Hepatocyte (in vitro differentiated cells): ENCODE measurements at regions not wholly inside any gene's neighbourhood (a gene's known extent, or its start where the extent isn't known, plus 50 kb on each side); places are given as distances from the start of the nearest gene placed in this dataset.

ENCODE experiments used
- CTCF ChIP-seq: fragments of 200-600 bp; sonication (generic); IDR thresholded peaks from 2 replicates; pipeline ENCODE4 v1.5.1; 2016; ENCODE audit warnings: antibody characterized with exemption, mild to moderate bottlenecking; ENCODE audit not compliant: poor library complexity
- EZH2 ChIP-seq: fragments of 200-600 bp; sonication (generic); IDR thresholded peaks from 2 replicates; pipeline ENCODE4 v1.6.1; 2016; ENCODE audit warnings: antibody characterized with exemption, mild to moderate bottlenecking, borderline replicate concordance

GRCh38 chr4:73676136-73676535, 55.9 kb upstream of the RASSF6 start:
- TF ChIP-seq CTCF = no peak
- no peak for TF ChIP-seq EZH2
